ENCODE measurements at regions not wholly inside any gene's neighbourhood (a gene's known extent, or its start where the extent isn't known, plus 50 kb on each side); places are given as distances from the start of the nearest gene placed in this dataset.

DNA sequence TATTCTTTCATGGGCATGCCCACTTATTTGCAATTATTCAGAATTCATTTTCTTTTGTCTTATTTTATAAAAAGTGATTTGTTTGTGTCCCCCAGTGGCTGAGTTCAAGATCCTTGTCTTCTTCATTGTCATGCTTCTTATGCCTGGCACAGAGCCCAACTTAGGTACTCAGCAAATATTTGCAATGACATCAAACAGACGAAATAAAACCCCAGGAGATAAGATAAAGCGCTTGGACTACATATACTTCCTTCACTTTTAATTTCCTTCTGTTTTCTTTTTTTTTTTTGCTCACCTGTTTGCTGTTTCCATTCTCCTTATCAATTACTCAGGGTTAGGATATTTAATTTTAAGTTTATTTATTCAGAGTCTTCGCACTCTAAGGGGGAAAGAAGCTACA, 225.0 kb downstream of the SDHAF3 start:
- H4K5ac ChIP-seq (ENCODE audit: insufficient read length, low read depth, low read length), result no peak overlapping the region

More for the DNA sequence above, 225.0 kb downstream of the SDHAF3 start:
- WGBS (ENCODE audit: extremely low coverage, insufficient read length, low lambda C conversion rate), result no CpG with 5 or more reads among the region's 3 CpGs
- H3K27ac Mint-ChIP-seq, result no peak overlapping the region
- Histone ChIP-seq H4K20me1 (ENCODE audit: control insufficient read depth, insufficient read depth, insufficient read length) (no peaks in the 10 kb centered on the region), H3K4me2 (ENCODE audit: insufficient read depth, insufficient read length, low read length) (no peak overlapping the region), H3K4me1 (ENCODE audit: insufficient read depth, low read length) (no peaks in the 10 kb centered on the region), H2BK5ac (ENCODE audit: insufficient read length, low read length) (no peak overlapping the region), H2BK20ac (ENCODE audit: low read depth, low read length, poor library complexity, severe bottlenecking) (no peak overlapping the region), H2AFZ (ENCODE audit: low read length) (no peak overlapping the region), H3K4ac (ENCODE audit: low read depth, low read length) (no peak overlapping the region), H3K23ac (ENCODE audit: insufficient read length, low read depth, low read length) (no peak overlapping the region), H2AK5ac (ENCODE audit: insufficient read length, low read length) (no peak overlapping the region), H3K23me2 (ENCODE audit: insufficient read length, low read depth, low read length, poor library complexity, severe bottlenecking) (no peaks in the 10 kb centered on the region), H2BK120ac (ENCODE audit: low read depth, low read length, poor library complexity, severe bottlenecking) (no peak overlapping the region), H3K79me2 (ENCODE audit: insufficient read depth, low read length) (no peaks in the 10 kb centered on the region), H3K79me1 (ENCODE audit: insufficient read depth, low read depth, low read length, poor library complexity, severe bottlenecking) (no peaks in the 10 kb centered on the region), H3K27ac (ENCODE audit: insufficient read length, low read depth, low read length) (no peak overlapping the region), H2BK15ac (ENCODE audit: low read depth, low read length) (no peak overlapping the region), H3T11ph (ENCODE audit: low read length) (no peak overlapping the region), H3K9me3 (ENCODE audit: control insufficient read depth, low read depth, low read length) (no peaks in the 10 kb centered on the region), H3K56ac (ENCODE audit: insufficient read length, low read depth, low read length) (no peak overlapping the region), H3K27me3 (ENCODE audit: insufficient read depth, low read length) (no peaks in the 10 kb centered on the region), H3K9ac (ENCODE audit: extremely low read depth, insufficient read length, low read length) (no peak overlapping the region), H2BK12ac (ENCODE audit: insufficient read length, low read depth, low read length) (no peak overlapping the region), H4K91ac (ENCODE audit: insufficient read length, low read depth, low read length) (no peak overlapping the region), H3K14ac (ENCODE audit: insufficient read depth, low read length) (no peak overlapping the region), H4K8ac (replicated peaks; ENCODE audit: insufficient read length, low read depth, low read length) (no peak overlapping the region), H3K18ac (ENCODE audit: insufficient read length, low read depth, low read length) (no peak overlapping the region)
- TF ChIP-seq, protein P1, sequence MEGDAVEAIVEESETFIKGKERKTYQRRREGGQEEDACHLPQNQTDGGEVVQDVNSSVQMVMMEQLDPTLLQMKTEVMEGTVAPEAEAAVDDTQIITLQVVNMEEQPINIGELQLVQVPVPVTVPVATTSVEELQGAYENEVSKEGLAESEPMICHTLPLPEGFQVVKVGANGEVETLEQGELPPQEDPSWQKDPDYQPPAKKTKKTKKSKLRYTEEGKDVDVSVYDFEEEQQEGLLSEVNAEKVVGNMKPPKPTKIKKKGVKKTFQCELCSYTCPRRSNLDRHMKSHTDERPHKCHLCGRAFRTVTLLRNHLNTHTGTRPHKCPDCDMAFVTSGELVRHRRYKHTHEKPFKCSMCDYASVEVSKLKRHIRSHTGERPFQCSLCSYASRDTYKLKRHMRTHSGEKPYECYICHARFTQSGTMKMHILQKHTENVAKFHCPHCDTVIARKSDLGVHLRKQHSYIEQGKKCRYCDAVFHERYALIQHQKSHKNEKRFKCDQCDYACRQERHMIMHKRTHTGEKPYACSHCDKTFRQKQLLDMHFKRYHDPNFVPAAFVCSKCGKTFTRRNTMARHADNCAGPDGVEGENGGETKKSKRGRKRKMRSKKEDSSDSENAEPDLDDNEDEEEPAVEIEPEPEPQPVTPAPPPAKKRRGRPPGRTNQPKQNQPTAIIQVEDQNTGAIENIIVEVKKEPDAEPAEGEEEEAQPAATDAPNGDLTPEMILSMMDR (conservative IDR thresholded peaks at IDR 0.05), result no peak
- no peaks in the 10 kb centered on the region; a peak in 3 of 5 replicates for H3K9me3 Mint-ChIP-seq
- peaks cover 4 to 7% of the 10 kb centered on the region in 2 experiments; a peak in 3 of 4 replicates for H3K4me1 Mint-ChIP-seq
- no peak for DNase-seq
- peaks cover 1% of the 10 kb centered on the region; the same call in 1 of the 2 replicates for H3K27me3 Mint-ChIP-seq (ENCODE audit: low read depth)
- H3K4me3 Mint-ChIP-seq, result no peak overlapping the region
- H3K36me3 Mint-ChIP-seq (ENCODE audit: insufficient read depth in 1 of 3, low read depth in 3 of 3), result no peaks in the 10 kb centered on the region
